T-helper 2 cell treated with Interferon-gamma antibody and Interleukin-4, amounts not matched to agents 5 μg/mL and 100 μg/mL, for 36 hours (primary cell): ENCODE measurements at regions not wholly inside any gene's neighbourhood (a gene's known extent, or its start where the extent isn't known, plus 50 kb on each side); places are given as distances from the start of the nearest gene placed in this dataset.
"Not testable (repeated sequence)": the region's sequence is repeated elsewhere in the genome, so short reads cannot be mapped to it uniquely, and the experiment has no call there.

ENCODE experiments used
- DNase-seq: peaks from one replicate; pipeline ENCODE4 v3.0.0; 2021; ENCODE audit warnings: low spot score
- H3K27ac Mint-ChIP-seq: one replicate; pipeline ENCODE4 v1.8.0; 2021; ENCODE audit warnings: mild to moderate bottlenecking, mixed read lengths
- H3K27me3 Mint-ChIP-seq: one replicate; pipeline ENCODE4 v1.8.0; 2021; ENCODE audit warnings: low read depth, mixed read lengths
- H3K36me3 Mint-ChIP-seq: one replicate; pipeline ENCODE4 v1.8.0; 2021; ENCODE audit warnings: low read depth, mixed read lengths
- H3K4me1 Mint-ChIP-seq: one replicate; pipeline ENCODE4 v1.8.0; 2021; ENCODE audit warnings: low read depth, mixed read lengths
- H3K4me3 Mint-ChIP-seq: one replicate; pipeline ENCODE4 v1.8.0; 2022; ENCODE audit warnings: mild to moderate bottlenecking, moderate library complexity, mixed read lengths
- H3K9me3 Mint-ChIP-seq: one replicate; pipeline ENCODE4 v1.8.0; 2021; ENCODE audit warnings: mixed read lengths

DNA sequence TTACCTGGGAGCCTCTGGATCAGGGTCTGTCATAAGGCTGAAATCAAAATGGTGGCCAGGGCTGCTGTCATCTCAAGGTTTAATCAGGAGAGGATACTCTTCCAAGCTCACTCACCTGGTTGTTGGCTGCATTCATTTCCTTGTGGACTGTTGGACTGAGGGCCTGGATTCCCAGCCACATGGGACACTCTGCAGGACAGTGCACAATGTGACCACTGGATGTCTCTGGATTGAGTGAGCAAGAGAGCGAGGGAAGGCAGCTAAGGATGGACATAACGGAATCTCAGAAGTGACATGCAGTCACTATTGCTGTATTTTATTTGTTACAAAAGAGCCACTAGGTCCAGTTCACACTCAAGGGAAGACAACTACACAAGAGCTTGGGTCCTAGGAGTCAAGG lies 229.1 kb downstream of the S1PR1 start:
- H3K4me3 Mint-ChIP-seq = no peak overlapping the region
- H3K4me1 Mint-ChIP-seq = no peaks in the 10 kb centered on the region
- no peak overlapping the region for H3K27ac Mint-ChIP-seq
- H3K27me3 Mint-ChIP-seq = peaks cover 2% of the 10 kb centered on the region
- H3K9me3 Mint-ChIP-seq = no peaks in the 10 kb centered on the region
- H3K36me3 Mint-ChIP-seq = no peaks in the 10 kb centered on the region
- DNase-seq = no peak

DNA sequence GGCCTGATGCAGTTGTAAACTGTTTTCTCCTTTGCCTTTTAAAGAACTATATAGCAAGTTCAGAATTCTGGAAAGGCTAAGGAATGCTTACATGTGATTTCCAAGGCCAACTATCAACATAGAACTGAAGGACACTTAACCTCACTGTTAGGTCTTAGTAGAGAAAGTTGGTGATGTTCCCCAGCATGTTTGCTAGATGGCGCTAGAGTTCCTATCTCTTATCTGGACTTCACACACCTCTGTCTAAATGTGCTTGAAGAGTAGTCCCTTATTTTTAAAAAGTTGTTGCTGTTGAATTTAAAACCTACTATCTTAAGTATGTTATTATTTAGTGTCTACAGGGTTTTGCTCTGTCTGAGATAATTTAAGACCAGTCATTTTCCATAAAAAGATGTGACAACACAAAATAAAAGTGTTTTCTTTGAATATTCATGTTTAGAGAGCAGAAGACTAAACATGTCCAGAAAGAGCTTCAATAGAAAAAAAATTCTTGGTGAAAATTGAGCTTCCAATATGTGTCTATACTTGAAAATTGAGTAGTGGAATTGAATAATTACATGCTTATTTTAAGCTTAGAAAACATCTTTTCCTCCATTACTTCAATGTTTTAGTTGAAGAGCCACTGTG lies 237.3 kb downstream of the S1PR1 start:
- Mint-ChIP-seq H3K4me3 (no peak overlapping the region), H3K9me3 (peaks cover 16% of the 10 kb centered on the region), H3K27ac (no peak overlapping the region), H3K4me1 (no peaks in the 10 kb centered on the region), H3K27me3 (peaks cover 5% of the 10 kb centered on the region), H3K36me3 (no peaks in the 10 kb centered on the region)
- no peak for DNase-seq

DNA sequence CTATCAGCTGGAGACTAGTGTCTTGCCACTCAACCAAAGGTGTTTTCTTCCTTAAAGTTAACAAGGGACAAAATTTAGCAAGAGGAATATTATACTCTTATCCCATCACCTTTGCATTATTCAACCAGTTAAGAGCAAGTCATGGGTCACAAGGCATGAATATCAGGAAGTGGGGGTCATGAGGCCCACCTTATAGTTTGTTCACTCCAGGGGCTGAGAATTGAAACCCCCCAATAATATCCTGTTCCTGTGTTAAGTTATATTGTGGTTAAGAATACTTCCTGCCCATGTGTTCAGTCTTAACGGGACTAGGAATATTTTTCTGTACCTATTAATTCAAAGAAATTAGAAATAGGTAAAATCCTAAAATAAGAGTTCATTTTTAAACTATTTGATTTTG lies 239.7 kb downstream of the S1PR1 start:
- peaks cover 13% of the 10 kb centered on the region for H3K9me3 Mint-ChIP-seq
- no peak overlapping the region for H3K27ac Mint-ChIP-seq
- peaks cover 13% of the 10 kb centered on the region for H3K27me3 Mint-ChIP-seq
- H3K4me3 Mint-ChIP-seq = no peak overlapping the region
- no peaks in the 10 kb centered on the region for H3K36me3 Mint-ChIP-seq
- DNase-seq = no peak
- H3K4me1 Mint-ChIP-seq = peaks cover 2% of the 10 kb centered on the region

DNA sequence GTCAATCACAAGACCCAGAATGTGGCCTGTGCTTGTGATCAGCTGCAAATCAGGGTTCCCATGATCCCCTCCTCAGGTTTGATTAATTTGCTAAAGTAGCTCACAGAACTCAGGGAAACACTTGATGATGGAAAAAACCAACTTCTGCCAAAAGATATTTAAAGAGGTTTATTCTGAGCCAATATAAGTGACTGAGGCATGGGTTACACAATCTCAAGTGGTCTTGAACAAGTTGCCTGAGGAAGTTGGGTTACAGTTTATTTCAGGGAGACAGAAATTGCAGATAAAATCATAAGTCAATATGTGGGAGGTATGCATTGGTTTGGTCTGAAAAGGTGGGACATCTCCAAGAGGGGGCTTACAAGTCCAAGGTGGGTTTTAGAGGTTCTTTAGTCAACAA lies 243.1 kb downstream of the S1PR1 start:
- Mint-ChIP-seq H3K36me3 (no peaks in the 10 kb centered on the region), H3K4me3 (no peak overlapping the region), H3K27ac (no peak overlapping the region), H3K4me1 (peaks cover 2% of the 10 kb centered on the region), H3K9me3 (no peaks in the 10 kb centered on the region), H3K27me3 (peaks cover 13% of the 10 kb centered on the region)
- no peak for DNase-seq

DNA sequence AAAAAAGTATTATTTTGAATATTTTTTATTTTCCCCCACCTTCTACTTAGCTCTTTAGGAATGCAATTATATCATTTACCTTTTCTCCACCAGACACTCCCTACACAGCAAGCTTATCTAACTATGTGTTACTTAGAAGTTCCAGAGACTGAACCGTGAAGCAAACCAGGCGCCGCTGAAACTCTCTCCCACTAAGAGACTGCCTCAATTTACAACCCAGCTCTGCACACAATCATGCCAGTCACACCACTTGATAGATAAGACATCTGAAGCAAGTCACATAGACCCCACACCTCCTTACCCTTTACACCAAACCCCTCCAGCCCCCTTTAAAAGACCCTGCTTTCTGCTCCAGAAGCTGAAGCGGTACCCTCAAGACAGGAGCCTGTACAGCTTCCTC lies 245.5 kb downstream of the S1PR1 start:
- H3K36me3 Mint-ChIP-seq = no peaks in the 10 kb centered on the region
- H3K4me3 Mint-ChIP-seq = no peak overlapping the region
- no peaks in the 10 kb centered on the region for H3K9me3 Mint-ChIP-seq
- DNase-seq = no peak
- no peak overlapping the region for H3K27ac Mint-ChIP-seq
- peaks cover 12% of the 10 kb centered on the region for H3K27me3 Mint-ChIP-seq
- H3K4me1 Mint-ChIP-seq = peaks cover 2% of the 10 kb centered on the region

DNA sequence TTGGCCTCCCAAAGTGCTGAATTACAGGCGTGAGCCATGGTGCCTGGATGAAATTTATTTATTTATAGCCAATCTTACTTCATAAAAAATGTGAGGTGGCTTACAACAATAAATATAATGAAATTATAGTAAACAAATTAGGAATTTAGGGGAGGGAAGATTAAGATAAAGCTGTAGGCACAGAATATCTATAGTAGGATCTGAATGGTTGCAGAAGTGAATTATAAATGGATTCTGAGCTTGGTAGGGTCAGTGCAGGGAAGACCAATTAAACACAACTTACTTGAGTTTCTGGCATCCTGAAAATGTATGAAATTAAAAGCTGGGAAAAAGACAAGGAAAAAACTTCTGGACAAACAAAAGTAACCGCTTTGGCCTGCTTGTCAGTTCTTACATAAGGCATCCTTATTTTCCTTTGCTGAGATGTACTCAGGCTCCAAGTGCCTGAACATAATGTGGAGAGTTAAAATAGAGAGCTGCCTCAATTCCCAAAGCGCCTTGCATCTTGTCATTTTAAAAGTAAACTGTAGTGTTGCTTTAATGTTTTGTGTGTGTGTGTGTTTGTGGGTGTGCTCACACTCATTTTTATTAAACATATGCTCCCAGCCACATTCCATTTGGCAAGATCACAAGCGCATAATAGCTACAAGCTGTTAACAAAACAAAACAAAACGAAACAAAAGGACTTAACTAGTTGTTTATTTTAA lies 247.3 kb downstream of the S1PR1 start:
- H3K4me3 Mint-ChIP-seq = no peak overlapping the region

DNA sequence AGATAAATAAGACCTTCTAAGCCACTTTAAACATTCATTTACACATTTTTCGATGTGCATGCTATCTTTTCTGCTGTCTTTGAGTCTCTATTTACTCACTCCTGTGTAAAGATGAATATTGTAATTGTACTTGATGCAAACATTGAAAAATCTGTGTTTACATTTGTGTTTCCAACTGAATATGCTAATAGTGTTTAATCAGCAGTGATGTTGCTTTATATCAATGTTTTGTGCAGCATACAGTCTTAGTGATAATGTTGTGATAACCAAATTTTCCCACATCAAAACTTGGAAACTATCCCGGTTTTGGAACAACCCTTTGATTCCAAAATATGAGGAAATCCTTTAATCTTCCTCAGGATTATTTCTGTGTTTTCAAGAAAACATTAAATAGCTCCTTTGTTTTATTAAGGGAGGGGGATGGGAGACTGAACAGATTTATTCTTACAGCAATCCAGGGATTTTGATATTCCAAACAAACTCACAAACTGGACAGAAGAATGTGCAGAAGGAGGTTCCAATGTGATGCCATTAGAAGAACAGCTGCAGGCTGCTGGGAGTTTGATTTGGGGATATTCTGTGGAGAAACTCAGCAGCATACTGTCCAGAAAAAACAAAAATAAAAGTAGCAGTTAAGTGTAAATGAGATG lies 248.0 kb downstream of the S1PR1 start:
- Mint-ChIP-seq H3K27ac (no peak overlapping the region), H3K4me1 (peaks cover 2% of the 10 kb centered on the region), H3K36me3 (no peaks in the 10 kb centered on the region), H3K9me3 (no peaks in the 10 kb centered on the region), H3K27me3 (peaks cover 12% of the 10 kb centered on the region), H3K4me3 (no peak overlapping the region)
- no peak for DNase-seq

More for the DNA sequence above, 247.3 kb downstream of the S1PR1 start:
- DNase-seq = no peak
- Mint-ChIP-seq H3K27me3 (peaks cover 12% of the 10 kb centered on the region), H3K36me3 (no peaks in the 10 kb centered on the region), H3K27ac (no peak overlapping the region), H3K9me3 (no peaks in the 10 kb centered on the region), H3K4me1 (peaks cover 2% of the 10 kb centered on the region)

DNA sequence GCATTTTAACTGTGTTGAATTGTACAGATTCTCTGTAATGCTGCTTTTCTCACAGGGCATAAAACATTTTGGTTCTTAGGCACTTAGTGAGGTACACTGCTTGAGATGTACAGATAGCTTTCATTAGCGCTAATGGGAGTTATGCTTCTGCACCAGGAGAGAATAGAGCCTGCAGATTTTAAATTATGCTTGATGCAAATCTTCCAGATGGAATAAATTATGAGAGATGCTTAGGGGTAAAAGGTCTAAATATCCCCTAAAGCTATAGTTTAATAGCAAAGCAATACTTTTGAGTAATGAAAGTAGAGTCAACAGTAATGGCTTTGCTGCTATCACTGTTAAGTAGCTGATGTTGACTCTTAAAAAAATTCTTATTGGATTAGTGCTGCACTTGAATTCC lies 248.9 kb downstream of the S1PR1 start:
- Mint-ChIP-seq H3K4me1 (peaks cover 2% of the 10 kb centered on the region), H3K36me3 (no peaks in the 10 kb centered on the region), H3K4me3 (no peak overlapping the region), H3K27me3 (peaks cover 8% of the 10 kb centered on the region), H3K27ac (no peak overlapping the region), H3K9me3 (no peaks in the 10 kb centered on the region)
- no peak for DNase-seq

DNA sequence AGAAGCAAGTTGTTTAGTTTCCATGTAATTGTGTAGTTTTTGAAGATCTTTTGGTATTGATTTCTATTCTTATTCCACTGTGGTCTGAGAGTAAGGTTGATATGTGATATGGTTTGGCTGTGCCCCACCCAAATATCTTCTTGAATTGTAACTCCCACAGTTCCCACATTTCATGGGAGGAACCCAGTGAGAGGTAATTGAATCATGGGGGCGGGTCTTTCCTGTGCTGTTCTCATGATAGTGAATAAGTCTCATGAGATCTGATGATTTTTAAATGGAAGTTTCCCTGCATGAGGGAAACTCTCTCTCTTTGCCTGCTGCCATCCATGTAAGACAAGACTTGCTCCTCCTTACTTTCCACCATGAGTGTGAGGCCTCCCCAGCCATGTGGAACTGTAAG lies 255.3 kb downstream of the S1PR1 start:
- not testable (repeated sequence) for H3K27me3 Mint-ChIP-seq, H3K4me3 Mint-ChIP-seq, DNase-seq, H3K9me3 Mint-ChIP-seq, H3K36me3 Mint-ChIP-seq, H3K27ac Mint-ChIP-seq, H3K4me1 Mint-ChIP-seq

DNA sequence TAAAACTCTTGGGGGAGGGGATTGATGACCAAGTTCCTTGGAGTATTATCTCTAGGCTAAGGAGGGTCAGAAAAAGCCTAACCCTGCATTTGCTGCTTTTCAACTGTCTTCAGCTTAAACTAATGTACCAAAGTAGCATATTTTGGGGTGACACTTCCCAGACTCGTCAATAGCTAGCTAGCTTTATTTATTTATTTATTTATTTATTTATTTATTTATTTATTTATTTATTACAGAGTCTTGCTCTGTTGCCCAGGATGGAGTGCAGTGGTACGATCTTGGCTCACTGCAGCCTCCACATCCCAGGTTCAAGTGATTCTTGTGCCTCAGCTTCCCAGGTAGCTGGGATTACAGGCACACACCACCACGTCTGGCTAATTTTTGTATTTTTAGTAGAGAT lies 257.1 kb downstream of the S1PR1 start:
- not testable (repeated sequence) for H3K4me3 Mint-ChIP-seq, H3K4me1 Mint-ChIP-seq, DNase-seq, H3K36me3 Mint-ChIP-seq, H3K9me3 Mint-ChIP-seq, H3K27ac Mint-ChIP-seq, H3K27me3 Mint-ChIP-seq

DNA sequence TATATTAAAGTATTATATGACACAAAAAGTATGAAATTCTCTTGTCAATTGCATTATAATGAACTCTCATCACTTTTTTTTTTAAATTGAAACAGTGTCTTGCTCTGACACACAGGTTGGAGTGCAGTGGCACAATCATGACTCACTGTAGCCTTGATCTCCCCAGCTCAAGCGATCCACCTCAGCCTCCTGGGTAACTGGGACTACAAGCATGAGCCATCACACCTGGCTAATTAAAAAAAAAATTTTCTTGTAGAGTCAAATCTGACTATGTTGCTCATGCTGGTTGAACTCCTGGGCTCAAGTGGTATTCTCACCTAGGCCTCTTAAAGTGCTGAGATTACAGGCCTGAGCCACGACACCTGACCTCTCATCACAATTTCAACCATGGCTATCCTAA lies 259.3 kb downstream of the S1PR1 start:
- no peaks in the 10 kb centered on the region for H3K4me1 Mint-ChIP-seq
- no peaks in the 10 kb centered on the region for H3K36me3 Mint-ChIP-seq
- peaks cover 1% of the 10 kb centered on the region for H3K27me3 Mint-ChIP-seq
- DNase-seq = no peak
- H3K9me3 Mint-ChIP-seq = no peaks in the 10 kb centered on the region
- H3K27ac Mint-ChIP-seq = no peak overlapping the region
- H3K4me3 Mint-ChIP-seq = no peak overlapping the region

DNA sequence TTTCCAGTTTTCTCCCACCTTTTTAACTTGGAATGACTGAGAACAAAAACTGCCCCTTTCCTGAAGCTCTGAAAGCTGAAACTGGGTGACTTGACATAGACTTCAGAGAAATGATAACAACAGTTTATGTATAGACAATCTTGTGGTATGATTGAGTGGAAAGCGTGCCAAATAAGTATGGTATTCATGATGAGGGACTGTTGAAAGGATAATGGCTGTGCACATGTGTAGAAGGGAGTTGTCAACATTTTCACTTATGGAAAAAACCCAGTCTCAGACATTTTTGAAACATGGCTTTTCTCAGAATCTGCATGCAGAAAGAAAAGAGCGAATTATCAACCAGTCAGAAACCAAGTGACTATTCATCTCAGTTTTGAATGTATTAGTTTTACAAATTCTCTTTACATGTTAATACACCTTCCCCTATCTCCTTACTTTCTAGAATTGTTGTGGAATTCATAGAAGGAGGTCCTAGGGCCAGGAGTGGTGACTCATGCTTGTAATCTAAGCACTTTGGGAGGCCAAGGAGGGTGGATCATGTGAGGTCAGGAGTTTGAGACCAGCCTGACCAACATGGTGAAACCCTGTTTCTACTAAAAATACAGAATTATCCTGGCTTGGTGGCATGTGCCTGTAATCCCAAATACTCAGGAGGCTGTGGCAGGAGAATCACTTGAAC lies 261.2 kb downstream of the S1PR1 start:
- no peak for DNase-seq
- H3K36me3 Mint-ChIP-seq = no peaks in the 10 kb centered on the region
- H3K9me3 Mint-ChIP-seq = no peaks in the 10 kb centered on the region
- H3K4me3 Mint-ChIP-seq = no peak overlapping the region
- H3K4me1 Mint-ChIP-seq = no peaks in the 10 kb centered on the region
- no peak overlapping the region for H3K27ac Mint-ChIP-seq
- no peaks in the 10 kb centered on the region for H3K27me3 Mint-ChIP-seq

DNA sequence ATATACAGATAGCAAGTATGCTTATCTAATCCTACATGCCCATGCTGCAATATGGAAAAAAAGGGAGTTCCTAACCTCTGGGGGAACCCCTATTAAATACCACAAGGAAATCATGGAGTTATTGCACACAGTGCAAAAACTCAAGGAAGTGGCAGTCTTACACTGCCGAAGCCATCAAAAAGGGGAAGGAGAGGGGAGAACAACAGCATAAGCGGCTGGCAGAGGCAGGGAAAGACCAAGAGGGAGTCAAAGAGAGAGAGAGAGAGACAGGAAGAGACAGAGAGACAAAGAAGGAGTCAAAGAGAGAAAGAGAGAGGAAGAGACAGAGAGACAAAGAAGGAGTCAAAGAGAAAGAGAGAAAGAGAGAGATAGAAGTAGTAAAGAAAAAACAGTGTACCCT lies 267.3 kb downstream of the S1PR1 start:
- not testable (repeated sequence) for H3K36me3 Mint-ChIP-seq, DNase-seq, H3K4me1 Mint-ChIP-seq, H3K27ac Mint-ChIP-seq, H3K27me3 Mint-ChIP-seq, H3K4me3 Mint-ChIP-seq, H3K9me3 Mint-ChIP-seq

DNA sequence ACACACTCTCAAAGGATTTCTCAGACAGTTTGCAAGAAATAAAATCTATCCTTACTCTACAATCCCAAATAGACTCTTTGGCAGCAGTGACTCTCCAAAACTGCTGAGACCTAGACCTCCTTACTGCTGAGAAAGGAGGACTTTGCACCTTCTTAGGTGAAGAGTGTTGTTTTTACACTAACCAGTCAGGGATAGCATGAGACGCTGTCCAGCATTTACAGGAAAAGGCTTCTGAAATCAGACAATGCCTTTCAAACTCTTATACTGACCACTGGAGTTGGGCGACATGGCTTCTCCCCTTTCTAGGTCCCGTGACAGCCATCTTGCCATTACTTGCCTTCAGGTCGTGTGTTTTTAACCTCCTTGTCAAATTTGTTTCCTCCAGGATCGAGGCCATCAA lies 268.4 kb downstream of the S1PR1 start:
- not testable (repeated sequence) for H3K27ac Mint-ChIP-seq

More for the DNA sequence above, 268.4 kb downstream of the S1PR1 start:
- H3K9me3 Mint-ChIP-seq, H3K4me3 Mint-ChIP-seq, H3K36me3 Mint-ChIP-seq, DNase-seq, H3K27me3 Mint-ChIP-seq, H3K4me1 Mint-ChIP-seq: not testable (repeated sequence)
